NCI-H1694 treated with DMSO at 0.1 percent for 48 hours (cell line): ENCODE measurements at regions not wholly inside any gene's neighbourhood (a gene's known extent, or its start where the extent isn't known, plus 50 kb on each side); places are given as distances from the start of the nearest gene placed in this dataset.

Experiments
- DNase-seq: peaks from one replicate; lab custom pipeline; 2025; lab: John Stamatoyannopoulos, UW

DNA sequence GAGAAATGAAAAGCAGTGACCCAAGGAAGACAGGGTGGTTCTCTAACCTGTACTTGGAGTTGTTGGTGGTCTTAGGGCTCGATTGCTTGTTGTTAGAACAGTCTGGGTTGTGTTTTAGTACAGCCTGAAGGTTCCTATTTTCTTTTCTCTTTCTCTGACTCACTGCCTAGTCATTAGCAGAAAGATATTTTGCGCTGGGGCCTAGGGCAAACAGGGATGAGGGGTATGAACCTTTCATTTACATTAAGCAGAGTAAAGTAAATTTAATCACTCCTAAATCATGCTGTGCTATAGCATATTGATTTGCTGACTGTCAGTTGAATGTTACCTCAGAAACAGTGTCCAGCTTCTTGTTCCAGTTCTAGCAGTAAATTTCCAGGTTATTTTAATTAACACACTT lies 197.2 kb downstream of the RWDD3 start:
- DNase-seq = no peak

DNA sequence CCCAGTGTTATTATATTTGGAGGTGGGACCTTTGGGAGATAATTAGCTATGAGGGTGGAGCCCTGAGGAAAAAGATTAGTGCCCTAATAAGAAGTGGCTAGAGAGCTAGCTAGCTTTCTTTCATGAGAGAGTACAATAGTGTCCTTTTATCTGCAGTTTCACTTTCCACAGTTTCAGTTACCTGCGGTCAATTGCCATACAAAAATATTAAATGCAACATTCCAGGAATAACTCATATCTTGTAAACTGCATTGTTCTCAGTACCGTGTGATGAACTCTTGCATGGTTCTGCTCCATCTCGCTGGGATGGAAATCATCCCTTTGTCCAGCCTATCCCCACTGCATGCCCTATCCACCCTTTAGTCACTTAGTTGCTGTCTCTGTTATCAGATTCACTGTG lies 201.6 kb downstream of the RWDD3 start:
- DNase-seq = no peak

- no peak for DNase-seq
Measured at GRCh38 chr1:95437011-95437410, 203.0 kb downstream of the RWDD3 start.

DNA sequence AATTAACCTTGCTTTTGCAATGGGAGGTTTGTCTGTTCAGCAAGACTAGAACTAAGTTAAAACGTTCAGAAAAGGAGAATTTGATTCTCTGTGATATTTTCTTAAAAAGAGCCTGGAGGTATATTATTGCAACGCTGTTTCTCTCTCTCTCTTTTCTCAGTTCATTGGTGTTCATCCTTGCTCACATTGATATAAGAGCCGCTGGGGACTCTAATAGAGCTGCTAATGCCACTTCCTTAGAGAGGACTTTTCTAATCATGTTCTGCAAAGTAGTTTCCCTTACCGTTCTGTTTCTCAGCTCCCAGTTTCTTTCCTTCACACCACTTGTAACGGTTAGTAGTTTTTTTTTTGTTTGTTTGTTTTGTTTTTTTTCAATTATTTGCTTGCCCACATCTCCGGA lies 203.8 kb downstream of the RWDD3 start:
- DNase-seq = no peak

DNA sequence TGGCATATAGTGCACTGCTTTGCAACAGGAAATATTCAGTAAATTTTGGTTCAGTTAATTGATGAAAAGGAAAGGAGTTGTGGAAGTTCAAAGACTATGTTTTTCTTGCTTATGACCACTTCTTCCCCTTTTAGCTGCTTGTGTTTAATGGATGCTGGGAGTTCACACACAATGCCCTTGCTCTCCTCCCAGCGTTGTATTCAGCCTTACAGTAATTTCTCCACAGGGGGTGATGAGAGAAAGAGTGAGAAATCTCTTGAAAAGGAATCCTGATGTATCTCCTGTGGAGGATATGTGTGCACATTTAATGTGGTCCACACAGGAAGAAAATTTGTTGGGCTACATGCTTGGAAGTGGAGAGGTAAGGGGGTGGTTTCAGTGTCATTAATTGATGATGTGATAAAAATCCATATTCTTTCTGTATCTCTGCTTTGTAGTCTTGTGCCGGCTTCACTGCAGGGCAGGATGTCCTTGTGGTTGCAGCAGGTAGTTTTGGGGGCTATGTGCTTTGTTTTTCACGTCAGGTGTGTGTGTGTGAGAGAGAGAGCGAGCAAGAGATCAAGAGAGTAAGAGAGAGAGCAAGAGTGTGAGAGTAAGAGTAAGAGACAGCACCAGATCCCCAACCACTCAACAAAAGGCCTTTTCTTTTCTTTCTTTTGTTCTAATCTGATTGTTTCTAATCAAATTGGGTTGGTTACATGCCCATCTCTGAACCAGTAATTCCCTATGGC lies 204.4 kb downstream of the RWDD3 start:
- DNase-seq = no peak

- DNase-seq = no peak
Measured at GRCh38 chr1:95440511-95440910, 206.5 kb downstream of the RWDD3 start.

DNA sequence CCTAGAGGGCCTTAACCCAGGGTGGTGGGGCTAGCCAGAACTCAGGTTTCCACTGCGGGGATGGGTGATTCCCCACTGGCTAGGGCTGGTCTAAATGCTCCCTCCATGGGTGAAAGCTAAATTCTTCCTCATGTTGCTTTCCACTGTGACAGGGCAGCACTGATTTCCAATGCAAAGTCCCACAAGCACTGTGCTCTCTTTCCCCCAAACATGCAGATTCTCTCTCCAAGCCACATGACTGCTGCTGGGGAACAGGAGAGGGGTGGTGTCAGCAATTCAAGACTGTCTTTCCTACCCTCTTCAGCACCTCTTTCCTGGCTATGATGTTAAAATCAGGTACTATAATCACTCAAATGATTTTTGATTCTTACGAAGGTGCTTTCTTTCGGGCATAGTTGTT lies 215.5 kb downstream of the RWDD3 start:
- no peak for DNase-seq

GRCh38 chr1:95451054-95451453 lies 217.0 kb downstream of the RWDD3 start:
- DNase-seq = no peak

DNA sequence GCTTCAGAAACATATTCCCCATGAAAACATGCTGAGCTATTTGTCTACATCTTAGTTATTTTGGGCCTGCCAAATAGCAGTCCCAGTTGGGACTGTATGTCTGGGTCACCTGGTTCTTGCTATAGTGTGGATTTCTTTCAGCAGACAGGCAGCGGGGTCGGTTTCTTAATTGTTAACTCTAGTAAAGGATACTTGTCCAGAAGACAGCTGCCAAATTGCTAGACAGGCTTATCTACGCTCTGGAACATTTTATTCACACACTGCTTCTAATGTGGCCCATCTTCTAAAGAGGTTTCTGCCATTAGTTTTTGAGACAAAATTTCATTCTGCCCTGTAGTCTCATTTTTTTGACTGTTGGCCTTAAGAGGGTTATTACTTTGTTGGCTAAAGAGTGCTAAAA lies 217.9 kb downstream of the RWDD3 start:
- DNase-seq = no peak

DNA sequence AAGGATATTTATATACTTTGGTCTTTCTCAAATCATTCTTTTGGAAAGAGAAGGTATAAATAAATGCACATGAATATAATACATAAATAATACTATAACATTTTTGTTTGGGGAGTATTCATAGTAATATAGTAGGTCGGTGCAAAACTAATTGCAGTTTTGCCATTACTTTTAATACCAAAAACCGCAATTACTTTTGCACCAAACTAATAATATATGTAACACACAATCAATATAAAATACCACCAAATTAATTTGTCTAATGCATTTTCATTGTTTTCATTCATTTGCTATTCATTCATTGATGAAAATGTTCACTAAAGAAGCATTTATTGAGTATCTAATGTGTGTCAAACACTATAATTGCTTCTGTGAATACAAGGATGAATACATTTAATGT lies 219.0 kb downstream of the RWDD3 start:
- DNase-seq = no peak

GRCh38 chr1:95467036-95467435 lies 233.0 kb downstream of the RWDD3 start:
- DNase-seq = peak; percentile 29

GRCh38 chr1:95475686-95476457 lies 241.9 kb downstream of the RWDD3 start:
- no peak for DNase-seq

GRCh38 chr1:95496307-95496706 lies 262.3 kb downstream of the RWDD3 start:
- DNase-seq = no peak

GRCh38 chr1:95496773-95497172 lies 262.8 kb downstream of the RWDD3 start:
- DNase-seq = no peak

DNA sequence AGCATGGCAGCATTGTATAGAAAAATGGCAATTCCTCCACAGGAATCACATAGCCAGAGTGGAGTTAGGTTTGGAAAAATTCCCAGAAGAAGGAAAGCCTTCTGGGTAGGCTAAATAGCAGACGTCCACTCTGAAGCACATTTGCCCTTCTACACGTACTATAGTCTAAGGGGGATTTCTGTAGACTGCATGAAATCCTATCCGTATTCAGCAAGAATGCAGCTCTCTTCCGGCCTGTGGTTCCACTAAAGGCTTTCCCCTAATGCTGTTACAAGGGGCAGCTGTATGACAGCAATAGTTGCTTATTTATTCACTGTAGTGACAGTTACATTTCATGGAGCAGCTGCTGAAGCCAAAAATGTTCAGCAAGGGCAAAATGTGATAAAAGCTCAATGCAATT lies 263.6 kb downstream of the RWDD3 start:
- no peak for DNase-seq

DNA sequence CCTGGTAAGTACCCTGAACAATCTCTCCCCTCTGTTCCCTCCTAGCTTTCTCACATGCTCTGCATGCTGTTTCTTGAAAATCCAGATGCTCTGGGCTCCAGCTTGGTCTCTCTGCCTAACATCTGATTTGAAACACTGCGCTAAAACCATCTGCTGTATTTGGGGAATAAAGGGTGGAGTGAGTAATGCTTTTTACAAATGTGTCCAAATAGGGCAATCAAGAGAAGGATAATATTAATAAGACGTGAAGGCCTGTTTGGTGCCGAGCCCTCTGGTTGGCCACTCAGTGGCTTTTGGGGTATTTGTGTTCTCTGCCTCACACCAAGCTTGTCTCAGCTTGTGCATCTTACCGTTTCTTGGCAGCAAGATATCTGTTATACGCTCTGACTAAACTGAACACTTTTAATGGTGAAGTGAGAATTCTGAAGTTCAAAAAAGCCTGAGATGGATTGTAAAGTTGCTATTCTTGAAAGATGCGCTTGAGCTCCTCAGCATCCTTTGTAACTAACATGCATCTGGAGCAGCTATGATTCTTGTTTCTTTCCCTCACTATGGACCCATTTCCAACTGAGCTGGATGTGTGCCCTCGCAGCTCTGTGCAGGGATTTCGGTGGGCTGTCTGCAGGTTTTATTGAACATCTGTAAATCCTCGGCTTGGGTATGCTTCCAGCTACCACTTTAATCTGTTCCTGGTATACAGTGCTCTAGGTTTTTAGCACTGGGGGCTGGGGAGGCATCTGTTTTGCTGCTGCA lies 269.4 kb downstream of the RWDD3 start:
- peak; percentile 95 for DNase-seq

DNA sequence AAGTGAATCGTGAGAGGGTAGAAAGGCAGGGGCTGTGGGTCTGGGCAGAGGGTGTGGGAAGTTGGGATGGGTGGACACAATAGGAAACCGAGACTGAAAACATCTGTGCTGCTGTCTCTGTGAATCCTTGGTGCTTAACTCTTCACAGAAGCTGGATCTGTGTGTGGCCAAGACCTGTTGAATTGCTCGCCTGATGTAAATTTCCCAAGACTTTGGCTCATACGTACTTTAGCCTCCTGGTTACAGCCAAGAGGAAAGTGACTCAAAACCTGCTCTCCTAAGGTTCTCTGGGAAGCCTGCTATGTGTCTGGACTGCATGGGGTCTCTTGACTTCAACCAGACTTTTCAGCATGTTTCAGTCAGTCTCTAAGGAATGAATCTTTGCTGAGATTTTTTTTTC lies 270.3 kb downstream of the RWDD3 start:
- DNase-seq = no peak

- no peak for DNase-seq
Measured at GRCh38 chr1:95506736-95507414, 272.9 kb downstream of the RWDD3 start.

DNA sequence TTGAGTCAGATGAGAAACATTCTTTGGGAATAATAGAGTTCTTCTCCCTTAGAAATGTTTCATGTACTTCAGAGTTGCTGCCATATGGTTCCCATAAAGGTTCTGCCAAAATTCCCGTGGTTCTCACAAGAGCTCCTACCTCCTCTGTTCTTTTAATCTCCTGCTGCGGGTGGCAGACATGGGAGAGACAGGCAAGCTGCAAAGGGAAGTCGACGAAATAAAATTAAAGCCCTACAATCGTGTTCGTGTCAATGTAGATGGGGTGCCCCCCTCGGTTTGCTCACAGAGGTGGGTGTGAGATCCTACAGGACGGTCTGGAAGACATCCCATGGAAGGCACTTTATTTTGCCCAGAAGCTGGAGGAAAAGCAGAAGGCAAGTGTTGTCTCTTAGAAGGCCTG lies 276.0 kb downstream of the RWDD3 start:
- peak; percentile 91 for DNase-seq

DNA sequence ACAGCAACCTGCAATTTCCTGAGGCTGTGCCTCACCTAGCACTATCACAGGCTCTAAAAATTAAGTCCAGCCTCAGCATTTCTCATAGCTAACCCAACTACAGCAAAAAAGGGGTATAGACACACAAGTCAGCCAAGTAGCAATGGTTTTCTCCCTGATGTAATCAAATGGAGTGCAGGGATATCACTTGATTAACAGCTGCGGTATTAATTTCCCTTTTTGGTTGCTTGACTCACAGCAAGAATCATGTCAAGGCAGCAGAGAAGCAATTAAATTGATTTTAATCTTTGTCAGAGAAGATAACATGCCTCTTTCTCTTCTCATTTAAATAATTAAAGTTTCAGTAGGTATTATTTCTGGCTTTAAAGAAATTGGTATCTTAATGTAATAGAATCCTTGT lies 278.9 kb downstream of the RWDD3 start:
- peak; percentile 25 for DNase-seq

- no peak for DNase-seq
Measured at GRCh38 chr1:95517506-95517905, 283.5 kb downstream of the RWDD3 start.

DNA sequence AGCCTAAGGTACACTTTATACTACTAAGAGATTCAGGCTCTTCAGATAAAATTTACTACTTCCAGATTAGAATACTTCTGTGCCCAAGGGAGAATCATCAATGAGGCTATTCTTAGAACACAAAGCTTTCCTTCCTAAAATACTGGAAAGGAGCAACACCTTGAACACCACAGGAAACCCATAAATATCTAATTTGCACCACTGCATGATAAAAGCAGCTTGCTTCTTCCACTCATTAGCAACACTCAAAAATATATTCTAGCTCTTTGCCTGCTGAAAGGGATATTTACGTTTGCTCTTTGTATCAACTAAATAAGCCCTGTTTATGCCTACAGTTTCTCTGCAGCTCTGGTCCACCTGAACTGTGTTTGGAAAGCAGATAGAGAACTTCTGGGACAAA lies 284.3 kb downstream of the RWDD3 start:
- no peak for DNase-seq
